ENCODE measurements at regions not wholly inside any gene's neighbourhood (a gene's known extent, or its start where the extent isn't known, plus 50 kb on each side); places are given as distances from the start of the nearest gene placed in this dataset.

DNA sequence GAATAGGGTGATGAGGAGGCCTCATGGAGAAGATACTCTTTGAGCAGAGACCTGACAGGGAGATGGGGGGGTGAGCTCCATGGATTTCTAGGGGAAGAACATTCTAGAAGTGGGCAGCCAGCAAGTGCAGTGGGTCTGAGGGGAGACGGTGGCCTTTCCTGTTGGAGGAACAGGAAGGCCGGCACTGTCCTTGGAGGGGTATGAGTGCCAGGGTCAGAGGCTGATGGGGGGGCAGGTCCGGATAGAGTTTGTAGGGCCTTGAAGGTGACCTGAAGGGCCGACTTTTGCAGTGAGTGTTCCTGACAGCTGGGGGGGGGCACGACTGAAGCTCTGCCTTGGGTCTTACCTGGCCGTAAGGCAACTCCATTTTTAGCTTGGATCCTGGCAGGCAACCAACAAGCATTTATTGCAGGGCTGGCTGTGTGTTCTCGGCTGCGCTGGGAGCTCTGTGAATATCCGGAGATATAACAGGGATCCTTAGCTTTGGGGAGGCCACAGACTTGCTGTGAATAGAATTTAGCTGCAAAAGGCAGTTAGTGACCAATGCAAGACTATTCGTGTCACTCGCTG, 130.6 kb downstream of the MRPS6 start:
- Histone ChIP-seq H3K36me3 (no peaks in the 10 kb centered on the region), H3K4me3 (no peak overlapping the region), H3K27me3 (no peaks in the 10 kb centered on the region), H3K4me1 (peaks cover 0 to 37% of the 10 kb centered on the region in 2 donors), H3K9me3 (no peaks in the 10 kb centered on the region), H3K27ac (peak overlapping the region in 1 of 2 donors; percentile 3)
- TF ChIP-seq CTCF (IDR thresholded peaks at IDR 0.05) = no peak
- peak; percentile 51 for DNase-seq (ENCODE audit: low spot score)

DNA sequence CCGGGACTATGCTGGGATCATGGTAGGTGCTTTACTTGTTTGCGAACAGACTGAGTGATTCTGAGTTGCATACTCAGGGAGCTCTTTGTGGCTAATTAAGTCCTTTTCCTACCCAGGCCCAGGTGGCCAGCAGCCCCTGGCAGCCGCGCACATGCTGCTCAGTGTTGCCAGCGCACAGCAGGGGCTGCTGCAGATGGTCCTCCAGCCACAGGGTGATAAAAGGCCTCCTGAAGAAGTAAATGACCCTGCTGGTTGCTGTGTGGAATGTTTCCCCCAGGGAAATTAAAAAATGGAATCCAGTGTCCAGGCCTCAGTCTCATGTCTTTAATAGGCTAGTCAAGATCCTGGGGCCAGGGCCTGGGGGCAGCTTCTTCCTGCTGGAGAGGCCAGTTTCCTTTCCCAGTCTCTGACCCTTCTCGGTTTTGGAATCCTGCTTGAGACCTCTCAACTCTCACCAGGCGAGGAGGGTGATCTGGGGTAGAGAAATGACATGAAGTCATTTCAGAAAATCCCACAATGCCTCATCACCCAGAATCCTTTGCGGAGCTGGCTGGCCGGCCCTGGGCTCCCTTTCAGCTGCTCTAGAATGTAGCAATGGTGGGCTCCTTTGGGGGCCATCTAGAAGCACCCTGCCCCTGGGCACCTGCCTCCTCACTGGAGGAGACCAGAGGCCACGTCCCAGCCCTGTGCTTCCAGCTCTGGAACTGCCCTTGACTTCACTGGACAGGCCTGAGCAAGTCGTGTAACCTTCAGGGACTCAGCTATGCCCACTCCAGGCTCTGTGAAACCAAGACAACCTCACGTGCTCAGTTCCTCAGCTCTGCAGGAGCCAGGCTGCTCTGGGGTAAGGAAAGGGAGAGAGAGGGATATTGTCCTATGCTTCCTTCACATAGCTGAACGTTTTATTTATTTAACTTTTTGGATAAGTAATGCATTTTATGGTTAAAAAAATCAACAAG, 131.4 kb downstream of the MRPS6 start:
- Histone ChIP-seq H3K4me1 (peaks cover 0 to 29% of the 10 kb centered on the region in 2 donors), H3K4me3 (no peak overlapping the region), H3K36me3 (no peaks in the 10 kb centered on the region), H3K27ac (no peak overlapping the region), H3K9me3 (no peaks in the 10 kb centered on the region), H3K27me3 (no peaks in the 10 kb centered on the region)
- peak; percentile 43 for DNase-seq (ENCODE audit: low spot score)
- no peak for TF ChIP-seq CTCF (IDR thresholded peaks at IDR 0.05)

DNA sequence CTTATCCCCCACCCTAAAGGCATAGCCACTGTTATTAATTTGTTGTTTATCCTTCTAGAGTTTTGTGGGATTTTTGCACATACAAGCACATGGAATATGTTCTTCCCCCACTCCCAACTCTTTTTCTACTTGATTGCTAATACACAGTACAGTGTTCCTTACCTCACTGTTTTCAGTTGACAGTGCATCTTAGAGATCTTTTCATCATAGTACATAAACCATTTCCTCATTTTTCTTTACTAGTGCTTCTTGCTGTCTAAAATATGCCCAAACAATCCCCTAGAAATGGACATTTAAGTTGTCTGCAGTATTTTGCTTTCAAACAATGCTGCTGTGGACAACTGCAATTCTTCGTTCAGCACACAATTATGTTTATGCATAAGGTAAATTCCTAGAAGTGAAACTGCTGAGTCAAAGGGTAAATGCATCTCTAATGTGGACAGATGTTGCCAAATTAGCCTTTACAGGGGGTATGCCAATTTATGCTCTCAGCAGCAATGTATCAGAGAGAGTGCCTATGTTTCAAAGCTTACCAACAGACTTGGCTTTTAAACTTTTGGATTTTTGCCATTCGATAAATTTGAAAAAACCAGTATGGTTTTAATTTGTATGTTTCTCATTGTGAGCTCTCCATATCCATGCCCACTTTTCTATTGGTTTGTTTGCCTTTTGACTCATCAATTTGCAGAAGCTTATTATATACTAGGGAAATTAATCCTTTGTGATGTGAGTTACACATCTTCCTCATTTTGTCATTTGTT, 132.6 kb downstream of the MRPS6 start:
- H3K9me3 ChIP-seq = no peaks in the 10 kb centered on the region
- H3K4me3 ChIP-seq = no peak overlapping the region
- no peaks in the 10 kb centered on the region for H3K36me3 ChIP-seq
- no peak for DNase-seq (ENCODE audit: low spot score)
- no peak for TF ChIP-seq CTCF (IDR thresholded peaks at IDR 0.05)
- H3K27ac ChIP-seq = no peak overlapping the region
- H3K4me1 ChIP-seq = peaks cover 0 to 28% of the 10 kb centered on the region in 2 donors
- H3K27me3 ChIP-seq = no peaks in the 10 kb centered on the region

DNA sequence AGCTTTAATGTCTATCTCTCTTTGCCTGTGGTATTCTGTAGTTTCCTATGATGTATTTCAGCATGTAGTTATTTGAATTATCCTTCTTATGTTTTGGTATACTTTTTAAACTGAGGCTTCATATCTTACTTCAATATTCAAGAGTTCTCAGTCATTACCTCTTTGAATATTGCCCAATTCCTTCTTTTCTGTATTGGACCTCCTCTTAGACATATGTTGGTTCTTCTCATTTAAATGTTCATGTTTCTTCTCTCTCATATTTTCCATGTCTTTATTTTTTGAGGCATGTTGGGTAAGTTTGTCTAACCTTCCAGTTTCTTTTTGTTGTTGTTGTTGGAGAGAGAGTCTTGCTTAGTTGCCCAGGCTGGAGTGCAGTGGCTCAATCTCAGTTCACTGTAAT, 140.6 kb downstream of the MRPS6 start:
- Histone ChIP-seq H3K9me3 (peaks cover 0 to 14% of the 10 kb centered on the region in 2 donors), H3K4me3 (no peak overlapping the region), H3K27me3 (no peaks in the 10 kb centered on the region), H3K36me3 (no peaks in the 10 kb centered on the region), H3K4me1 (peaks cover 0 to 16% of the 10 kb centered on the region in 2 donors), H3K27ac (no peak overlapping the region)
- no peak for TF ChIP-seq CTCF (IDR thresholded peaks at IDR 0.05)
- no peak for DNase-seq (ENCODE audit: low spot score)

- Histone ChIP-seq H3K27me3 (no peaks in the 10 kb centered on the region), H3K27ac (peak overlapping the region in 1 of 2 donors; percentile 14), H3K4me1 (peaks cover 0 to 16% of the 10 kb centered on the region in 2 donors), H3K36me3 (no peaks in the 10 kb centered on the region), H3K4me3 (no peak overlapping the region), H3K9me3 (peaks cover 0 to 14% of the 10 kb centered on the region in 2 donors)
- TF ChIP-seq CTCF (IDR thresholded peaks at IDR 0.05) = no peak
- DNase-seq (ENCODE audit: low spot score) = no peak
Measured at GRCh38 chr21:34215501-34215900, 142.1 kb downstream of the MRPS6 start.
